ENCODE measurements at regions not wholly inside any gene's neighbourhood (a gene's known extent, or its start where the extent isn't known, plus 50 kb on each side); places are given as distances from the start of the nearest gene placed in this dataset.

DNA sequence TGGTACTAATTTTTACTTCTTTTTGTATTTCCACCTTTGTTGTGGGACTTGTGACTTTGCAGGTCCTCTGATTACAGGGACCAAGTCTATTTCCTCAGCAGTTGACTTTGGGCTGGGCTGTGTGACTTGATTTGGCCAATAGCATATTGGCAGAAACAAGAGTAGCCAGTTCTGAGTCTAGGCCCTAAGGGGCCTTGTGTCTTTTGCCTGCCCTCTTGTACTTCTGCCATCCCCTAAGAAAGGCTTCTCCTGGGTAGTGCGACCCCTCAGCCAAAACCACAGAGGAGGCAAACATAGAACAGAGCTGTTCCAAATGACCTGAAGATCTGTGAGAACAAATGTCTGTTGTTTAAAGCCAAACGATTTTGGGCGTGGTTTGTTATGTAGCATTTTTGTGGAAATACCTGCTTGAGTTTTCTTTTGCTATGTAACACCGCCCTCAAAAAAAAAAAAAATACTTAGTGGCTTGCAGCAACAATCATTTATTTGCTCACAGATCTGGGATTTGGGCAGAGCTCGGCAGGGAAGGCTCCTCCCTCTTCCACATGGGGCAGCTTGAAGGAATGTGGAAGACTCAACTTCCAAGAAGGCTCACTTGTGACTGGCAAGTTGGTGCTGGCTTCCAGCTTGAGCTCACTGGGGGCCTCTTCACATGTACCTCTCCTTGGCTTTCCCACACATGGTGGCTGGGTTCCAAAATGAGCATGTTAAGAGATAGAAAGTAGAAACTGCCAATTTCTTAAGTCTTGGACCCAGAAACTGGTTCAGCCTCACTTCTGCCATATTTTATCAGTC is 423.0 kb upstream of the CNKSR2 start:
- no peak for TF ChIP-seq POLR2A (IDR thresholded peaks at IDR 0.05; ENCODE audit: borderline replicate concordance, extremely low read depth, insufficient read depth, insufficient read length)
- no peak for TF ChIP-seq CEBPB (IDR thresholded peaks at IDR 0.05; ENCODE audit: low read depth)
- no peak for TF ChIP-seq EZH2phosphoT487 (IDR thresholded peaks at IDR 0.05; ENCODE audit: borderline replicate concordance)
